Osteoblast (primary cell): ENCODE measurements at regions not wholly inside any gene's neighbourhood (a gene's known extent, or its start where the extent isn't known, plus 50 kb on each side); places are given as distances from the start of the nearest gene placed in this dataset.
"Not testable (repeated sequence)": the region's sequence is repeated elsewhere in the genome, so short reads cannot be mapped to it uniquely, and the experiment has no call there.

Experiments used
- DNase-seq: peaks from one replicate; pipeline ENCODE4 v3.0.0; 2011; ENCODE audit warnings: low spot score, mixed read lengths; ENCODE audit not compliant: insufficient read length; ENCODE audit errors: missing footprints
- H2AFZ ChIP-seq: 2 replicates; pipeline ENCODE4 v1.6.0; 2011; ENCODE audit warnings: mild to moderate bottlenecking, low read length
- H3K27ac ChIP-seq: 2 replicates; pipeline ENCODE4 v1.5.1; 2011; ENCODE audit warnings: mild to moderate bottlenecking, low read depth, low read length, moderate library complexity
- H3K27me3 ChIP-seq: 2 replicates; pipeline ENCODE4 v1.6.0; 2012; ENCODE audit warnings: mild to moderate bottlenecking, control low read depth, inconsistent platforms, low read length, moderate library complexity; ENCODE audit not compliant: insufficient read depth
- H3K36me3 ChIP-seq: 2 replicates; pipeline ENCODE4 v1.5.1; 2011; ENCODE audit warnings: mild to moderate bottlenecking, low read length, control low read depth, moderate library complexity; ENCODE audit not compliant: insufficient read depth
- H3K4me1 ChIP-seq: 2 replicates; pipeline ENCODE4 v1.5.1; 2011; ENCODE audit warnings: mild to moderate bottlenecking, low read length, control low read depth, moderate library complexity; ENCODE audit not compliant: insufficient read depth
- H3K4me2 ChIP-seq: 2 replicates; pipeline ENCODE4 v1.6.0; 2011; ENCODE audit warnings: mild to moderate bottlenecking, low read length; ENCODE audit not compliant: insufficient read depth
- H3K4me3 ChIP-seq: fragments of 200-600 bp; sonication (generic); 3 replicates; pipeline ENCODE4 v1.5.1; 2012; ENCODE audit warnings: mild to moderate bottlenecking, low read length, inconsistent platforms; ENCODE audit not compliant: insufficient read depth
- H3K79me2 ChIP-seq: 2 replicates; pipeline ENCODE4 v1.6.0; 2012; ENCODE audit warnings: mild to moderate bottlenecking, low read length, control low read depth, inconsistent platforms; ENCODE audit not compliant: insufficient read depth
- H3K9me3 ChIP-seq: 2 replicates; pipeline ENCODE4 v1.5.1; 2011; ENCODE audit warnings: low read depth, low read length, control low read depth
- H4K20me1 ChIP-seq: 2 replicates; pipeline ENCODE4 v1.6.0; 2012; ENCODE audit warnings: mild to moderate bottlenecking, low read length, control low read depth; ENCODE audit not compliant: insufficient read depth
- CTCF ChIP-seq: IDR thresholded peaks from 2 replicates; pipeline ENCODE4 v1.5.1; 2011; ENCODE audit warnings: mild to moderate bottlenecking, low read depth, low read length, moderate library complexity; ENCODE audit errors: extremely low read depth

- H3K4me2 ChIP-seq: no peak overlapping the region
- H3K4me1 ChIP-seq: no peaks in the 10 kb centered on the region
- no peak for DNase-seq
- no peak overlapping the region for H2AFZ ChIP-seq
- H3K4me3 ChIP-seq: no peak overlapping the region
- no peaks in the 10 kb centered on the region for H3K36me3 ChIP-seq
- H3K79me2 ChIP-seq: no peaks in the 10 kb centered on the region
- TF ChIP-seq CTCF: no peak
- H3K9me3 ChIP-seq: peaks cover 3% of the 10 kb centered on the region
- H4K20me1 ChIP-seq: no peaks in the 10 kb centered on the region
- H3K27me3 ChIP-seq: no peaks in the 10 kb centered on the region
- no peak overlapping the region for H3K27ac ChIP-seq
These were observed 133.2 kb downstream of the SLC38A4 start for GRCh38 chr12:46692606-46693005.

- no peak overlapping the region for H3K4me3 ChIP-seq
- no peaks in the 10 kb centered on the region for H3K4me1 ChIP-seq
- DNase-seq: no peak
- H3K36me3 ChIP-seq: no peaks in the 10 kb centered on the region
- H3K4me2 ChIP-seq: no peak overlapping the region
- no peak for TF ChIP-seq CTCF
- H3K27me3 ChIP-seq: no peaks in the 10 kb centered on the region
- H4K20me1 ChIP-seq: no peaks in the 10 kb centered on the region
- no peaks in the 10 kb centered on the region for H3K79me2 ChIP-seq
- H3K9me3 ChIP-seq: no peaks in the 10 kb centered on the region
- H2AFZ ChIP-seq: no peak overlapping the region
- no peak overlapping the region for H3K27ac ChIP-seq
These were observed 139.4 kb downstream of the SLC38A4 start for GRCh38 chr12:46686267-46686942.

- H3K36me3 ChIP-seq, H3K27ac ChIP-seq, H4K20me1 ChIP-seq, H3K4me3 ChIP-seq, DNase-seq, H3K4me2 ChIP-seq, H3K4me1 ChIP-seq, H2AFZ ChIP-seq, H3K79me2 ChIP-seq, H3K9me3 ChIP-seq, H3K27me3 ChIP-seq: not testable (repeated sequence)
These were observed 141.6 kb downstream of the SLC38A4 start for GRCh38 chr12:46684243-46684642.

- Histone ChIP-seq H2AFZ (no peak overlapping the region), H4K20me1 (no peaks in the 10 kb centered on the region), H3K9me3 (no peaks in the 10 kb centered on the region), H3K27ac (no peak overlapping the region), H3K36me3 (no peaks in the 10 kb centered on the region), H3K79me2 (no peaks in the 10 kb centered on the region), H3K4me1 (no peaks in the 10 kb centered on the region), H3K4me3 (no peak overlapping the region), H3K27me3 (no peaks in the 10 kb centered on the region), H3K4me2 (no peak overlapping the region)
- no peak for TF ChIP-seq CTCF
- no peak for DNase-seq
These were observed 143.6 kb downstream of the SLC38A4 start for GRCh38 chr12:46682148-46682547.
